GM18873 (cell line): ENCODE measurements at regions not wholly inside any gene's neighbourhood (a gene's known extent, or its start where the extent isn't known, plus 50 kb on each side); places are given as distances from the start of the nearest gene placed in this dataset.
"Not testable (repeated sequence)": the region's sequence is repeated elsewhere in the genome, so short reads cannot be mapped to it uniquely, and the experiment has no call there.

Experiments used
- ATAC-seq: cut with Tn5 transposase; IDR thresholded peaks from one replicate; pipeline ENCODE4 v1.9.1; 2021; ENCODE audit warnings: mild to moderate bottlenecking, moderate library complexity, moderate number of reproducible peaks; ENCODE audit not compliant: unreplicated experiment, low FRiP score

DNA sequence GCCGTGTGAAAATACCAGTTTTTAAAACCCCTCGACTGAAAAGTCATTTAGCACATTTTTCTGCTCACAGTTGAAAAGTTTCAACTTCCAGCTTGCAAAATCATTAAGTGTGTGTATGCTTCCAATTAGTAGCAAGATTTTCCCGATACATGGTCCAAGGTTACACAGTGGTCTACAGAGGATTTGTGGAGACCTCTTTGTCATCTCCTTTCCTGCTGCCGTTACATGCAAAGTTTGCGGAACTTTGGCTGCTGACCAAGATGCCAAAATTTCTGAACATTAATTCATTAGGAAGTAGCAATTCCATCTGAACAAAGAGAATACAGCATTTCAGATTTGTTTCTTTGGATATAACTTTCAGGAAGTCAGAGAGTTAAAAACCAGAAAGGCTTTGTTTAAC is 474.6 kb downstream of the PLCL1 start:
- no peak for ATAC-seq

DNA sequence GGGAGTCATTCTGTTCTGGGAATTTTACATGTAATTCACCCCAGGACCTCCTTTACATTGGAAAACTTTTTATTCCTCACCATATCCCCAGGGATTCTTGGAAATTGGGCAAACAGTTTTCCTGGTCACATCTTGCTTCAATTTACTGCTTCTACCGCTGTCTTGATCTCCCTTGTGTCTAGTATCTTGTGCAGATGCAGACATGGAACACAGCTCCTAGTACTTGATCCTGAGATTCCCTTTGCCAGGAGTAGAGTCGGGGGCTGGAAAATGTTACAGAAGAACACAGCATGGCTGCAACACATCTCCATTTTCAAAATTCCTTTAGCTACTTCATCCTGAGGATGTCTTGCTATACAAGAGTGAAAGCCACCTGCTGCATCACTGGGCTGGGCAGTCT is 472.8 kb downstream of the PLCL1 start:
- no peak for ATAC-seq

DNA sequence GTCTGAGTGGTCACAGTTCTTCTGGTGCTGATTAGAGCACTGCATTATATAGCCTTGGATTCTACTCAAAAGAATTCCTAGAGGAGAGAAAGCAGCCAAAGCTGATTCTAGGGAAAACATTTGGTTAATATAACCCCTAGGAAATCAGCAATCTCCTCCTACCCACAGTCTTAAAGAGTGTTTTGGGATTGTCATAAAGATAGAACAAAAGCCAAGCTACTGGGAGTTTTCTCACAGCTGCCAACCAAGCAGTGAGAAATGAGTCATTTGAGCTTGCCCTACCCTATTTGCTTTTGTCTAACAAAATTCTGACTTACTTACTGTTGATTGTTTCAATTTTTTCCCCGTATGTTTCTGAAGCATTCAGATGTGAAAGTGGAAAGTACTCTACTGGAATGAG is 469.3 kb downstream of the PLCL1 start:
- no peak for ATAC-seq

DNA sequence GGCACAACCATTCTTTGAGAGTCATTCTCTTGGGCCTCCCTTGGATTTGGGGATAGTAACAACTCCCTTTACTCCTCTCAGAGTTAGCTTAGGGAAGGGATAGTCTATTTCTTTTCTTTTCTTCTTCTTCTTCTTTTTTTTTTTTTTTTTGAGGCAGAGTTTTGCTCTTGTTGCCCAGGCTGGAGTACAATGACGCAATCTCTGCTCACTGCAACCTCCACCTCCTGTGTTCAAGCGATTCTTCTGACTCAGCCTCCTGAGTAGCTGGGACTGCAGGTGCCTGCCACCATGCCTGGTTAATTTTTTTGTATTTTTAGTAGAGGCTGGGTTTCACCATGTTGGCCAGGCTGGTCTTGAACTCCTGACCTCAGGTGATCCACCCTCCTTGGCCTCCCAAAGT is 465.8 kb downstream of the PLCL1 start:
- not testable (repeated sequence) for ATAC-seq

DNA sequence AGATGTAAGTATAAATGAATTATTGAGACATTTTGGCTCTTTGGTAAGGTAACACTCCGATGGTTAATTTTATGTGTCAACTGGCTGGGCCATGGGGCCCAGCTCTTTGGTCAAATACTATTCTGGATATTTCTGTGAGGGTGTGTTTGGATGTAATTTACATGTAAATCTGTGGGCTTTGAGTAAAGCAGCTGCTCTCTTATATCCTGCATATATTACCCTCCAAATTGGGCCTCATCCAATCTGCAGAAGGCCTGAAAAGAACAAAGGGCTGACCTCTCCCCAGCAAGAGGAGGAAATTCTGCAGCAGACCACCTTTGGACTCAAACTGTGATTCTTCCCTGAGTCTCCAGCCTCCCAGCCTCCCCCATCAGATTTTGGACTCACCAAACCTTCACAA is 464.1 kb downstream of the PLCL1 start:
- no peak for ATAC-seq

DNA sequence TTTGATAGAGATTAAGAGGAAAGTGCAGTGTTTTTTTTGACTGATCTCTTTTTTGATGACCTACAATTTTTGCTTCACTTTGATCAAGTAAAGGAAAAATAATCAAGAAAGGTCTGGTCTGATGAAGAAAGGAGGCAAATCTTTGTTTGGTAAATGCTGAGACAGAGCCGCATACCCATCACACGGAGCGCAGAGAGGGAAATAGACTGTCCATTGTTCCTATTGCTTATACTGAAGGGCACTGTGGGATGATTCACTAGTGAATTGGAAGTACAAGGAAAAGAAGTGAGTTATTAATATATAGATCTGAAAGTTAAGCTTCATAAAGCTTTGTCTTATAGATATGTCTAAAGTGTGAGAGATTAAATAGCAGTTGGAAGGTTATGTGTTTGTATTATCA is 455.1 kb downstream of the PLCL1 start:
- no peak for ATAC-seq

DNA sequence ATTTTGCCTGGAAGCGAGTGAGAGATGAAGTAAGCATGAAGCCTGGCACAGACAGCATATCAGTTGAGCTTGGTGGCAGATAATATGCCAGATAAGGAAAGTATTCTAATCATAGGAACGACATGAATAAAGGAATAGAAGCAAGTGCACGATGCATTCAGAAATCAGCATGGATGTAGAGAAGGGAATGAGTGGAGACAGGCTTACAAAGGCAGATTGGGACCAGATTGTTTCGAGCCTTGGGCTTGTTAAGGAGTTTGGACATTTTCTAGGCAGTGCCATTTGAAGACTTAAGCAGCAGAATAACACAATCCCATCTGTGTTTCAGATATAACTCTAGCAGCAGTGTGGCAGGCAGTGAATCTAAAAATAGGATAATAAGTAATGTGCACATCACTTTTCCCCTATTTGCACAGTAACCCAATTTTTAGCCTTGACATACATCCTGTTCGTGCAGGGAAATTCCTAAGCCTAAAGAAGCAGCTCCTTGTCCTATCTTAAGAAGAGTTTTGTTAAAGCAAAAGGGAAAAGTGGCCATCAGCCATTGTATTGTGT is 450.2 kb downstream of the PLCL1 start:
- ATAC-seq, result no peak

DNA sequence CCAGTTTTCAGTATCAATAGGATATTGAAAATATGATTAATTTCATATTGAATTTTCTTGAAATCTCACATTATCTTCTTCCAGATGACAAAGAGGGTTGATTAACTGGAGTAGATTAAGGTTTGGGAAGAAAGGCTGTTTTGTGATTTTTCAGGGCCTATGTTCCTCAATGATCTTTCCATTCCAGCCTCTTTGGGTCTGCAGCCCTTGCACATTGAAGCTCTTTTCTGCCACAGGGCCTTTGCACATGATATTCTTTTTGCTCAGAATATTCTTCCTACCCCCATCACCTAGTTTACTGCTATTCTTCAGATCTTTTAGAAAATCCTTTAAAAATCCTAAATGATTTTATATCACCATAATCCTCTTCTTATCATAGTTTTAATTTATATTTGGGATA is 449.6 kb downstream of the PLCL1 start:
- no peak for ATAC-seq

DNA sequence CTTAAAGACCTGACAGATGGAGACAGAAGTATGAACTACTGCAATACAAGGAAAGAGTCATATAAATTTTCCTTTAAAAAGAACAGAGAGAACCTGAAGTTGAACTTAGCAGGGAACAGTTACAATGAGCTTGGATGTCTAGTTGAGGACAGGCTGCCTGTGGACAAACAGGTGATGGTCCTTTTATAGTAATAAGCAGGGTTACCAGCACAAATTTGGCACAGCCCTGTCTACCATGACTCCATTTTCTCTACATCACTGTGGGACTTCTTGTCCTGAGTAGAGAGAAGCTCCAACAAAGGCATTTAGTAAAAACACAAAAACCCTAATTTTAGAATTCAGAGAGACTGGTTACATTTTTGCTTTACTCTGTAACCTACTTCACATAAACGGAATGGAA is 448.1 kb downstream of the PLCL1 start:
- ATAC-seq, result no peak

DNA sequence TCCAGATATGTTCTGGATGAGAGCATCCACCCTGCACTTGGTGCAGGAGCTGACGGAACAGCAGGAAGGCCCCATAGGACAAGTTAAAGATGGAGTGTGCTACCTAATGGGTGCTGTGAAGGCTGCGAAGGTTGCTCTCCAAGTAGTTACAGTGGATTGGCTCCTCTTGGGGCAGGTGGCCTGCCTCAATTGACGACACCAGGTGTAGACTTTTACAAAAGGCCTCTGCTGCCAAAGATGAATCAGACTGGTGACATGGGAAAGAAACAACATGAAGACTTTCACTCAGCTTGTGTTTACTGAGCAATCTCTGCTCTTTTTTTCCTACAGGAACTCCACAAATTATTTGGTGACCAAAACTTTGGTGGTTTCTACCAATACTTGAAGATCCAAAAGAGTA is 437.7 kb downstream of the PLCL1 start:
- ATAC-seq, result no peak

DNA sequence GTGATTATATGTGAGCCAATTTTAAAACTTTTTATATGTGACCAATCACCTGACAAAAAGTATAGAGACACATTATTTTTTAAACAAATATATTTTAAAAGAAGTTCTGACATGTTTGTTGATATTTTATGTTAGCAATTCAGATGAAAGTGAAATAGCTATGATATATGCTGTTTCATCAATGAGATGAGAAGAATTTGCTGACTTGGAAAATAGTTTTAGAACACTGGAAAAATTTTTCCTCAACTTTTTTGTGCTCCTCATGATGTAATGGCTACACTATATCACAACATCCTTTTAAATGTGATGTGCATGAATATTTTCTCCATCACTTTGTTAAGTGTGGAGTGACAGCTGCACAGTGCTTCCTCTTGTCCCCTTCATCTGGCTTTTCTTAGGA is 434.0 kb downstream of the PLCL1 start:
- no peak for ATAC-seq

DNA sequence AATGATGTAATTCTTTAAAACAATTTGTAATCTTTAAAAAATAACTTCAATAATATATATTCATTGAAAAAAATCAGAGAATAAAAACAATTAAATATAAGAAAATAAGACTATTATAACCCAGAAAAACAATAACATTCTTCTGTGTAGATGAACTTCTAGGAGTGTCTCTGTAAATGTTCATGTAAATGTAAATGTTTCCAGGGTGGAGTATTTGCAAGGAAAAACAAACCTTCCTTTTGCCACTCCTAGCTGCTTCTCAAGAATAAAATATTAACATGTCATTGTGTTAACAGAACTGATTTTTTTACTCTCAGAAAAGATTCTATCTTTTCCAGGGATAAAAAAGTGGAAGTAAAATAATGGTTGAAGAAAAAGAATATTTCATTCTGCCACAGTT is 431.9 kb downstream of the PLCL1 start:
- ATAC-seq, result no peak

DNA sequence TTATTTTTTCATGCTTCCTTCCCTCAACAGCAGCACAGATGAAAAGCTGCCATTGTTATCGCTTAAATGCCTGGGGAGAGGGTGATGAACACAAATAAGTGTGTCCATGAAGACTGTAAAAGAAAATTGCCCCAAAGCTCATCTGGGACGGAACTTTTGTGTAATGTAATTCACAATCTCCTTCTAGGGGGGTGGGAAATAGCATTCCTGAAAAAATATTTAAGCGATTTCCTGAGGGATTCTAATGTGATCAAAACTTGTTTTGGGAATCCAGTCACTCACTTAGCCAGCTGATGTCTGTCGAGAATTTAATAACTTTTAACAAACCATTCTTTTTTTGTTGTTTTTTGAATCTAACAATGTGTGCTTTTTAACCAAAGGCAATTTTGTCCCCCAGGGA is 427.9 kb downstream of the PLCL1 start:
- ATAC-seq, result no peak

DNA sequence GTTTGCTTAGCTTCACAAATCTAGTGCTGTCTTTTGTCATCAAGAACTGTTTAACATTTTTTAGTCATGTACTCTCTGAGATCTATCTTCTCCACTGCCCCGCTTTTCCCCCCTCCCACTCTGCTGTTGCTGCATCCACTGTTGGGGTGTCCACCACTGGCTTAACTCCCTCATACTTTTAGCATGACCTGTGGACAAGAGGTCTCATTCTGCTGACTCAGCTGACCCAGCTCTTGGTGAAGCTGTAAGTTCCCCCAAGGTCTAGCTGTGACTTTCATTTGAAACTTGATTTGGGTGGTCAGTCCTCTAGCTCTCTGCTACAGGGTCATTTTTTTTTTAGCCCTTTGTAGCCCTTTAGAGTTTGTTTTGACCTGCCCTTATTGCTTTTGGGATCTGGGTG is 427.2 kb downstream of the PLCL1 start:
- no peak for ATAC-seq

DNA sequence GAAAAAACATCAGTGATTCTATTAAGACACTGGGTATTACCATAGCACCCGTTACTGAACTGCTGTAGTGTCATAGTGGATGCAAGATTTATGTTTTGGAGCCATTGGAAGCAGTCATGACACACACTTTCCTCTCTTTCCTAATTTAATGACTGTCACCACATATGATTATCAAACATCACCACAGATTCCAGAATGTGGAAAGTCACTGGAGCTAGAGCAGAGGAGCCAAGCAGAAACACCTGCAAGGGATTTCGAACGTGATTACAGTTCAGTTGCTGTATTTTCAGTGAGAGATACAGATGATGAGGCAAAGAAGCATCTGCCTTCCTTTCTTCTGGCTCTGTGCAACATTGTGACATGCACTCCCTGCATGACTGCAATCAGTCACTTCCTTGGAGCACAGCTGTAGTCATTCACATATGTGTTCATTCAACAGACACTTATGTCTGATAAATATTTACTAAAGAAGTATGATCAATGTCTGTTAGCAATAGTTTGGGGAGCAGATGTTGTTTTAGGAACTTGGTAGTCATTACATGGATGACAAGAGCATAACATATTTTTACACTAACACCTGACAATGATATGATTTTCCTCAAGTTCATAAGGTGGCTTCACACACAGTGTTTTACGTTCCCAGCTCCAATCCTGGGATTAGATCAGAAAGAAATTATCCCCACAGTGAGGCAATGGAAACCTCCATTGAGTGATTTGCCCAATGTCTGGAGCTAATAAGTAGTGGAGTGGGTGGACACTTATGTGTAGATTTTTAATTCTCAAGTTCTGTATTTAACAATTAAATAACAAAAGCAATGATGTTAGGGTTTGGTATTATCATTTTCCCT is 416.6 kb downstream of the PLCL1 start:
- no peak for ATAC-seq

DNA sequence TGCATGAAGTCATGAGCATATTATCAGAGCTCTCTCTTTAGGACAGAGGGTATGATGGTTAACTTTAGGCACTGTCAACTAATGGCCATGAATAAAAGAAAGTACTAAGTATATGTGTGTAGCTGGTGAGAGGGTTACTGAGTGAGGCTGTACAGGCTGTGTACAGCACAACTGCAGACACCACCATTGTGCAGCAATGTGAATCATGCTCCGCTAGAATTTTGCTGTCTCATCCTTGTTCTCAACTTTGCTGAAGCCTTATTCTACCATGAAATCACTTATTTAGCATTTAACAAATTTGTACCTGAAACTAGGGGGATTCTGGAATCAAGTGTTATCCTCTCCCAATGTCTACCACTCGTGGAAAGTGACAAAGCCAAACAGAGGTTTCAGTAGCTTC is 414.9 kb downstream of the PLCL1 start:
- ATAC-seq, result no peak

DNA sequence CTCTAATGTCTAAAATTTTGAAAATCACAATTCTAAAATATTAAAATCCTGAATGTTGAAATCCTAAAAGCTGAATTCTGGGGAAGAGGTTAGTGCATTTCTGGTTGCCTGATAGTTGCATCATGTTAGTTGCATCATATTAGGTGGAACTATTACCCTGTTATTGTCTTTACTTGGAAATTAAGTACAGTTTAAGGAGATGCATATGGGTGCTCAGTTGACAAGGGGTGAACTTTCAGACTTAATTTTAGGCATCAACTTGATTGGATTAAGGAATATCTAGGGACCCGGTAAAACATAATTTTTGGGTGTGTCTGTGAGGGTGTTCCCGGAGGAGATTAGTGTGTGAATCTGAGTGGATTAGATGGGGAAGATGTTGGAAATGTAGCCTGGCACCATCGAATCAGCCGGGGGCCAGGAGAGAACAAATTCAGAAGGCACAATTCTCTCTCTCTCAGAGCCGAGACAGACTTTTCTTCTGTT is 409.8 kb downstream of the PLCL1 start:
- no peak for ATAC-seq

DNA sequence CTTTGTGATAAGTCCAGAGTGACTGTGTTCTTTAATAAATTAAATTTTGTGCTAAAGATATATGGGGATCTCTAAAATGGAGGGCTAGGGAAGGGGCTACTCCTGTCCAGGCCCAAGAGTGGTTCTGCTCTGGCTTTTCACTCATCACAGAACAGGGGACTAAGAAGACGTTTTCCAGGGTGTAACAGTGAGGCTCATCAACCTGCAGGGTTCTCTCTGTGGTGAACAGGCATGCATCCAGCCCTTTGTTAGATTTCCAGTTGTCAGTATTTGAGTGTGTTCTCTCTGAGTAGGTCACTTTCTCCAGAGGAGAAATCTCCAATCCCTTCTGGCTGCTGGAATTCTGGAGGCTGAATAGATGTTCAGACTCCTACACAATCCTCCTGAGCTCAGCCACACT is 408.9 kb downstream of the PLCL1 start:
- no peak for ATAC-seq

DNA sequence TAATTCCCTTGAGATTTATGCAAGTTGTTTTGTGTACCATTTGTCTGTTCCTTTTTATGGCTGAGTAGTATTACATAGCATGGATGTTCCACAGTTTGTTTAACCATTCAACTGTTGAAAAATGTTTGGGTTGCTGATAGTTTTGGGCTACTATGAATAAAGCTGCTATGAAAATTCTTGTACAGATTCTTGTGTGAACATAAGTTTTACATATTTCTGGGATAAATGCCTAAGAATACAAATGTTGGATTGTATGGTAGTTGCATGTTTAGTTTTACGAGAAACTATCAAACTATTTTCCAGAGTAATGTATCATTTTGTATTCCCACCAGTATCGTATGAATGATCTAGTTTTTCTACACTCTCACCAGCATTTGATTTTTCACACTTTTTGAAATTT is 407.3 kb downstream of the PLCL1 start:
- no peak for ATAC-seq

DNA sequence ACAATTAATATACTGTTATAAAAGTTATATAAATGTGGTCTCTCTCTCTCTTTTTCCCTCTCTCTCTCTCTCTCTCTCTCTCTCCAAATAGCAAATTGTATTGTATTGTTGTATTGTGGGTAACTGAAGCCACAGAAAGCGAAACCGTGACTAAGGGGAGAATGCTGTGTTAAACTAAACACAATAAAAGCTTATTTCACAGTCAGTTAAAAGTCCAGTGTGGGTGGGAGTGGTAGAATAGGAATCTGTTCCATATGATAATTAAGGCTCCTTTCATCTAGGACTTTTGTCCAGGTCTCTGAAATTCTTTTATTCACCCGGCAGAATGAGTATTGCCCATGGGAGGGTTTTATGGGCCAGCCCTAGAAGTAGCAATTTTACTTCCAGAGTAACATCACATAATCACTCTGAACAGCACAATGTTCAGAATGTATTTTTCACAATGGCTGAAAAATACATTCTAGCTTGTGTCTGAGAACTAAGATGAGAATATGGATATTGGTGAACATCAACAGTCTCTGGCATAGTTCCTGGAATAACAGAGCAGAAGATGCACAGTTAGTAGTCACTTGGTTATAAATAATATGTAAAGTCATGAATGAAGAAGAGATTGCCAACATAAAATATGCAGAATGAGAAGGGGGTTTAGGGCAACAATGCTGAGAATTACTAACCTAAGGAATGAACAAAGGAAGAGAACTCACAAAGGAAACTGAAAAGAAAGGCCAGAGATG is 399.1 kb downstream of the PLCL1 start:
- no peak for ATAC-seq
